GM18498 (cell line): ENCODE measurements at regions not wholly inside any gene's neighbourhood (a gene's known extent, or its start where the extent isn't known, plus 50 kb on each side); places are given as distances from the start of the nearest gene placed in this dataset.

ENCODE experiments used
- ATAC-seq: cut with Tn5 transposase; IDR thresholded peaks from one replicate; pipeline ENCODE4 v1.9.1; 2021; ENCODE audit warnings: mild to moderate bottlenecking, moderate library complexity; ENCODE audit not compliant: unreplicated experiment

DNA sequence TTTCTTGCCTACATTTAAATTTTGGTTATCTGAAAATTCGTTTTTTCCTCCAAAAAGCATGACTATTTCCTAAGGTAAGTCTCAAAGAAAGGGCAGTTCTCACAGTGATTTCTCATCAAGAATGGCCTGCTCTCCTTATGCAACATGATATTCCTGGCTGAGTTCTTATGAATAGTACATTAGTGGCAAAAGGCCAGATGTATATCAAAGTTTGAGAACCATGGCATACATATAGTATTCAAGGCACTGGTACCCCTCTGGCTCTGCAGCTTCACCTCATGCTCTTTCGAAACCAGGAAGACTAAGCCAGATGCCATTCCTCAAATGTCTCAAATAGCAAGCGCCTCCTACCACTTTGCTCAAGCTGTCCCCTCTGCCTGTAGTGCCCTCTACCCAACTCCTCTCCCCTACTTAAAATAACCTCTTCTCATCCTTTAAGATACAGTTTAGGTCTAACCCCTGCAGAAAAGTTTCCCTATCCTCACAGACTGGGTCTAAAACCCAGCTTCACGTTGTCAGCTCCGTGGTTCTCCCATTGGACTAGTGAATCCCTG, 280.3 kb downstream of the HACE1 start:
- no peak for ATAC-seq

DNA sequence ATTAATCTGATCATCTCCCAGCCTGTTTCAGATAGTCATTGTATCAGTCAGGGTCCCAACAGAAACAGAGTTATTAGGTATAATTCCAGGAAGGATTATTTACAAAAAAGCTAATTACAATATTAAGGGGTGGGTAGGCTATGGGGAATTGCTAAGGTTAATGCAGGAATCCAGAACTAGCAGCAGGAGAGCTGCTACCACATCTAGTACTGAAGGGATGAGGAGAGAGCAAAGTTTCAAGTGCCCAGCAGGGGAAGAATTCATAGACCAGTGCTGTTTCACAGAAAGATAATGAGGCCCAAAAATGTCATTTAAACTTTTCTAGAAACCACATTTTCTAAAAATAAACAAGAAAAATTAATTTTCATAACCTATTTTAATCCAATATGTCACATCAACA, 284.2 kb downstream of the HACE1 start:
- ATAC-seq = no peak

DNA sequence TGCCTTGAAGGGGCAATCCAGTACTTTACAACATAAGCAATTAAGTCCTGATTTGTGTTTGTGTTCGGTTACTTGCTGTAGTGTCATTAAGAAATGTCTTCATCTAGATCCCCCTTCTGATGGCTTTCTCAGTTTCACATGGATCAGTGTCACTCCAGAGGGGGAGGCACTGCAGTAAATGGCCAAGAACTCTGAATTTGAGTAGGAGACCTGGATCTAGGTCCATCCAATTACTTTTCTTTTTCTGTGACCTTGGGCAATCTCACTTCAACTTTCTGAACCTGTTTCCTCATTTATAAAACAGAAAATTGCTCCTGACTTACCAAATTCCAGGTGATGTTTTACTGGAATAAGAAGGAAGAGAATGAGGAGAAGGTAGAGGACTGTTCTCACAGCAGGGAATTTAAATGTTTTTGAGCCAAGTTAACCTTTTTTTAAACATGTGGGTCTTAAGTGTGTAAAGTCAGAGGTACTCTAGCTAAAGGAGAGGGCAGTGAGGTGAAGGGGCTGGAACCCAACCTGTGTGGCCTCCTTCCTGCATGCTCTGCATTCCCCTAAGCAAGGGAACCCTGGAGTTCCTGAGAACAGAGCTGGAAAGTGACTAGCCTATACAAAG, 285.5 kb downstream of the HACE1 start:
- no peak for ATAC-seq

DNA sequence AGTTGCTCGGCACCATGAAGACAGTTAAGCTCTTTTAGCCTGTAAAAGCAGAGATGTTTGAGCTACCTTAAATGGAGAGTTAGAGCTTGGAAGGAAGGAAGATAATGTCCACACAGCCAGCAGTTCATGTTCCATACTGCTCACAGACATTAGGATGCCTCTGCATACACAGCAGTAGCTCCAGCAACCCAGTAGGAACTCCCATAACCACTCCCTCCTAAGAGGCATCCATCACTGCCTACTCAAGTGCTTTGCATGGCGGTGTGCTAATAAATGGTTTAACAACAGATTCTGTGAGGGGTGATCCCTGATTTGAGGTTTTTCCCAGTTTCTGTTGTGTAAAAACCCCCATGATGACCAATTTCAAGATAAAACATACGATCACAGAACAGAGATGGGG, 286.4 kb downstream of the HACE1 start:
- ATAC-seq = no peak

DNA sequence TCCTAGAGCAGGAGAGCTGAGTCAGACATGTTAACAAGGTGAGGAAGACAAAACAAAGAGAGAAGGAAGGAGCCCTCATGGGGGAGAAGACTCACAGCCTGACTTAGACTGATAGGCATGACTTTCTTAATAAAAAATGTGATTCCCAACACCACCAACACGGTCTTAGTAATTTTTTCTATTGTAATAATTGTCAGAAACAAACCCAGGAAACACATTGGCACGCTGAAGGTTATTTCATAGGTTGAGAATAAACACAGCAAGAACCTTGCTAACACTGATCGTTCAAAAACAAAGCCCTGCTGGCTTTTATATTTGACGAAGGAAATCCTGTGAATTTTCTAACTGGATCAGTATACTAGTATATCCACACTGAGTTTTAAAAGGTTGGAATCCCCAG, 286.8 kb downstream of the HACE1 start:
- no peak for ATAC-seq

DNA sequence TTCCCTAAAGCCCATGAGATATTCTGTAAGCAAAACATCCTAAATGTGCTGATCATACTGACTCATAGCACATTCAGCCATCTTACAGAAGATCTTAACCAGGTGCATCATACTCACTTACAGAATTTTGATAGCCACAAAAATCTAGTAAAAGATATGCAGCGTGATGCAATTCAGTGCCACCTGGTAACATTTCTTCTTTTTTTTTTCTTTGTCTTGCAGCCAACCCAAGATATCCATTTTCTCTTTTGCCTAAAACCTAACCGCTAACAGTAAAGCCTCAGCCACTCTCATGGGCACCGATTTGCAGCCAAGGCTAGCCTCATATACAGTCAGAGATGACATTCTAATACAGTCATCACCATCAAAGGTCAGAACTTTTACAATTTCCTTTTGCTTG, 293.3 kb downstream of the HACE1 start:
- ATAC-seq = no peak

DNA sequence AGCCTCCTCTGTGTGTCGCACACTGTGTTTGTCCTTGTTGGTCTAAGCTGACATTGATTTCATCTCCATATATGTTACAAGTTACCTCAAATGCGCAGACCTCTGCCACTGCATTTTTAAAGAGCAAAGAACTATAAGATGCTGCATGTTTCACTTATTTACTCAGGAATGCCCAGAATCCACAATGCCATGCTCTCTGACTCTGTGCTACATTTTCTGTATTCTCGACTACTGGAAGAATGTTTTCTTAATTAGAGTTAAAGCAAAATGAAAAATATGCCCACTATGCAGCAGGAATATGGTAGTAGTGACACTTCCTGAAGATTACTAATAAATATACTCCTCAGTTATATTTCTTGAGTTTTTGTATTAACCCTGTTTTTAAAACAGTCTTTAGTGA, 296.4 kb downstream of the HACE1 start:
- ATAC-seq = no peak

DNA sequence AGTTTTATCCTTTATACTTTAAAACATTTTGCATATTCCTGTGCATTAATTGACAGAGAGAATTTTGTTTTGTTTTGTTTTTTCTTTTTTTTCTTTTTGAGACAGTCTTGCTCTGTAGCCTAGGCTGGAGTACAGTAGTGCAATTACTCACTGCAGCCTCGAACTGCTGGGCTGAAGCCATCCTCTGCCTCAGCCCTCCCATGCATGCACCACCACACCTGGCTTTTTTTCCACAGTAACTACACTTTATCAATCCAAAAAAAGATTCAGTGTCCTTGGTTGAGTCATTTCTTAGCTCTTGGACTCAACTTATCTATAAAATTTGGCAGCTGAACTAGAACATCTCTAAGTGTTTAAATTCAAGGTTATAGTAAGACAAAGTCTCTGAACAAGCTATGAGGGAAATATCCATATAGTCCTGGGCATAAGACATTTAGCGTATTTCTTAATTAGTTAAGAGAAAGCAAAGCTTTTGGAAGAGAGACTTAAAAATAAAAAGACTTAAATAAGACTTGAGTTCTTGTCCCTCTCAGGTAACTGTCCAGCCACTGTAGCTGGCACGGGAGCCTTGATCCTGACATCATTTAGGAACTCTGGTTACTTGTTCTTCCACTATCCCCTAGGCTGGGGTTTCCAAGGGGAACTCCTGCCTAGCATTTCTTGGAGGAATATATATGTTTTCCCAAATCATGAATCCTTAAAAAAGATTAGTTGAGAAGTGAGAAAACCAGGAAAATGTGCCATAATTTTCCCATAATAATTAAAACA, 300.1 kb downstream of the HACE1 start:
- no peak for ATAC-seq

DNA sequence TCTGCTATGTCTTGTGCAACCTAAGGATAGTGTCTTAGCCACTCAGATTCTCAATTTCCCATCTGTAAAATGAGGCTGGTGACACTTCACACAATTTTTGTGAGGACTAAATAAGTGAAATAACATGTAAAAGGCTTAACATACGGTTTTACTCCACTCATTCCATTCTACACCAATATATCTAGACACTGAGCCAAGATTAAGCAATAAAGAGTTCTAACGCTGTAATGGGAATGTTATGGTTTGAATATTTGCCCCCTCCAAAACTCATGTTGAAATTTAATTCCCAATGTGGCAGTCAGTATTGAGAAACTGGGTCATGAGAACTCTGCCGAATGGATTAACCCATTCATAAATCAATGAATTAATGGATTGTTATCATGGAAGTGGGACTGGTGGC, 301.0 kb downstream of the HACE1 start:
- ATAC-seq = no peak

DNA sequence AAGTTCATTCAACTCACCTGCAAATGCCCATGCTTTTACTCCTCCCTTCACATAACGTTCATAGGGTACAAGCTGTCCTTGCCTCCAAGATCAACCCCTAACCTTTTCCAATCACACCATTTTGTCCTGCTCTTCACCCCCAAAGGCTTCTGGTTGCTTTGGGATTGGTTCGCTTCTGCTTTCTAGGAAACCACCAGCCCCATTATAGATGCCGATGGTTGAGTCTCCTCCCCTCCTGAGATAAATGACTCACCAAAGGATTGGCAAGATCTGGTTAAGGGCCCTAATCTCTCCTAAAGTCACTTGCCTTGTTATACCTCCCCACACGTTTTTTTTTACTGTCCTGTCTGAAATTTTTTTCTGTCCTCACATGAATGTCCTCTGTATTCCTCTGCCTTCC, 311.4 kb downstream of the HACE1 start:
- no peak for ATAC-seq

DNA sequence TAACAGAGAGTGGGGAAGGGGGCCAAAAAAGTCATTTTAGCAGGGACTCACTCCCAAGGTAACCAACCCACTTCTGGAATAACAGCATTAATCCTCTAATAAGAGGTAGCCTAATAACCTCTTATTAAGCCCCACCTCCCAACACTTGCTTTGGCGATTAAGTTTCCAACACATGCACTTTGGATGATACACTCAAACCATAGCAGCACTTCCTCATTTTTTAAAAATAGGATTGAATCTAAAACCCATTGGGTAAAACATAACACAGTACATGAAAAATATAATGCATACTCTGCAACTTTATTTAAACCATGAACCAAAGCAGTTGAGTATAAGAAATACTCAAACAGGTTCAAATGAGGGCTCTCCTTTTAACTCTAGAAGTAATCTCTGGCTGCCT, 318.3 kb downstream of the HACE1 start:
- ATAC-seq = no peak

DNA sequence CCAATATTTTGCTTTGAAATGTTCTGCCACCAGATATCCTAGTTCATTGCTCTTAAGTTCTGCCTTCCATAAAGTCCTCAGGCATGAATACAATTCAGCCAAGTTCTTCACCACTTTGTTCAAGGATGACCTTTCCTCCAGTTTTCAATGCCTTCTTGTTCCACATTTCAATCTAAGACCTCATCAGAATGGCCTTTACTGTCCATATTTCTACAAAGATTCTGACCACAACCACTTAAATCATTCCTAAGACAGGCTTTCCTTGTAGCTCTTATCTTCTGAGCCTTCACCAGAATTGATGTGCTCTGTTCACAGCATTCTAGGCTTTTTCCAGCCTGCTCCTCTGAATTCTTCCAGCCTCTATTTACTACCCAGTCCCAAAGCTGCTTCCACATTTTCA, 319.0 kb downstream of the HACE1 start:
- no peak for ATAC-seq

DNA sequence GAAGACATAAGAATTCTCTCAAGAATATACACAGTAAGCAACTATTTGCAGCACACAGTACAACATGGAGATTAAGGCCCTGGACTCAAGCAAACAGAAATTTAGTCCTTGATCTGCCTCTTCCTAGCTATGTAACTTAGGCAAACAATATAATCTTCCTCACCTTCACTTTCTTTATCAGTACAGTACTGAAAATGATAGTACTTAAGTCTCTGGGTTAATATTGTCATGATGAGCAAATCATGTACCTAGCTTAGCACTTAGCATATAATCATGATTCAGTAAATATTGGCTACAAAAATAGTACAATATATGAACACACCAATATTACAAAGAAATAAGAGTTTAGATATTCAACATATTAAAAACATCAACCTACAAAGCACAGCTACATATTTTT, 320.5 kb downstream of the HACE1 start:
- no peak for ATAC-seq

DNA sequence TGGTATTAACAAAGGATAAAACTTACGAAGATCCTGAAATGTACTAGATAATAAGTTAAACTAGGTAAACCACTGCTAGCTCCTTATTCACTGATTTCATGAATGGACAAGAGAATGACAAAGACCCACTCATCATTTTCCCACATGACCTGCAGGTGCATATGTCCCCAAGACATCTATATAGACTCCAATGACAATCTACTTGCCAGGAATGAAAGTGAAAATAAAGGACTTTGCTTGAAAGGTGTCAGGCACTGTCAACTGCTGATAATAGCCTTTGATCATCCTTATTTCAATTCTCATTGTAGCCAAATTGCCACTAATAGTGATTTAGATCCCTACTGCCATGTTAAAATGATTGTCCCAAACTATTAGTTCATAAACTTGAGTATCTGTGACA, 321.8 kb downstream of the HACE1 start:
- ATAC-seq = no peak

DNA sequence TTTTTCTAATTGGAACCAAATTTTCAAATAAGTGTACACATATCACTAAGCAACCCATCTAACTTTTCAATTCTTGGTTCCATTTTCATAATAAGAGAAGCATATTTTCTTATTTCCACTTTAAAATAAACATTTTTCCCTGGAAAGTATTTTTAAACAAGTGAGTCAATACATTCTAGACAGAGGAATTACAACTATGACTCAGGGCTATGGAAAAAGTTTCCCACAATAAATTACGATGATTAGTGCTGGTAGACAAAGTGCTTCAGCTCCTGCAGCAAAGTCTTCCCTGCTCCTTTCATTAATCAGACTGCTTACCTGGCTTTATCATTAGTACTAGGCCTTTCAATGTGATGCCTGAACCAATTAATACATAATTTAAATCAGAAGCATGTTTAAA, 322.5 kb downstream of the HACE1 start:
- no peak for ATAC-seq

DNA sequence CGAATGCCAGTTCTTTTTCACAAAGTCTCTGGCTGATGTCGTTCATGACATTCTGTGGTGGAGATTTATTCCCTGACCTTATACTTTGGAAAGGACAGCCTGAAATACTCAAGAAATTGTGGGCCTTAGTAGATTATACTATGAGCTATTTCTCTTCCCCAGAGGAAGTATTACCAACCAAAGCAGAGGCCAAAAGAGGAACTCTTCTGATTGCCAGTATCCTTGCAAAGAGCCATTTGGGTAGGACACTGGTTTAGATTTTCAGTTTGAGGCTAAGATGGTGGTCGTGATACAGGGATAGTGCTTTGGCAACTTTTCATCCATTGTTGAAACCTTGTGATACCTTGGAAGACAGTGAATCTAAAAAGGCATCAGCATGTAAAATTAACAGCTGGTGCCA, 327.3 kb downstream of the HACE1 start:
- ATAC-seq = no peak

DNA sequence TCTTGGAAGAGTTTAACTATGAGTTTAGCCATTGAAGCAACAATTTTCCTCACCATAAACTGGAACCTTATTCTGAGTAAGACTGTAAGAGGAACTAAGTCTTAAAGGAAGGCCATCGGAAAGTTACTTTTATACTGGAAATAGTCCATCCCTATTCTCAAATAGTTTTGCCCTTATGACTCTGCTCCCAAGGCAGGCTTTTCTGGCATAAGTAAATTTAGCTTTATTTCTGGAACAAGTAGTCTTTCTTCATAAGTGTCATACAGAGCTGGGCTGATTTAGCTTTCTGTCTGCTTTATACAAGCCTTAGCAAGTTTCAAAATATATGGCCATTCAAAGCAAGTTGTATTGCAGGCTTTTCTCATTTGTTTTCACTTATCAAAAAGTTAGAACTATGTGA, 328.1 kb downstream of the HACE1 start:
- ATAC-seq = no peak

DNA sequence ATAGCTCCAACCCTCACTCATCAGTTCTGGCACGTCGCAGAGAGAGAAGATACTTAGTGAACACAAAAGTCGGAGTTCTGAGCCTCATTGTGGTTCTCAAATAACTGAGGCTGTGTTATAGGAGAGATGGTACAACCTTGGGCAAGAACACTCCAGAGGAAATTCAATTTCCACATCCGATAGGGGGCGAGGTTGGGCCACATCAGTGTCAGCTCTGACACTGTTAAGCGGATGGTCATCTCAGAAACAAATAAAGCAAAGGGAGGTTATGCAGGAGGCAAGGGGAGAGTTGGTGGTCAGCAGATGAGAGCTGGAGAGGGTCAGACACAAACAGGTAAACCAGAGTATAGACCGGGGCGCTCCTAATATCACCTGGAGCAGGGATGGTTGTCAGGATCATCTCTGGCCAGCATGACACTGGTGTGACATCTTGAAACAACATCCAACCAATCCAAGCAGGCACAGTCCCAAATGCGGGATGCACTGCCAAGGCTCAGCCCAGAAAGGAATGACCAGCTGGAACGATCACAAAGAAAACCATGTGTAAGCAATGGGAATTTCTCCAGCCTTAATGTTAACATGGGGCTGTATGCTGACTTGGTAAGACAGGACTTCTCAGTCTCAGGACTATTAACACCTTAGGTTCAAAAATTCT, 331.8 kb downstream of the HACE1 start:
- ATAC-seq = no peak

DNA sequence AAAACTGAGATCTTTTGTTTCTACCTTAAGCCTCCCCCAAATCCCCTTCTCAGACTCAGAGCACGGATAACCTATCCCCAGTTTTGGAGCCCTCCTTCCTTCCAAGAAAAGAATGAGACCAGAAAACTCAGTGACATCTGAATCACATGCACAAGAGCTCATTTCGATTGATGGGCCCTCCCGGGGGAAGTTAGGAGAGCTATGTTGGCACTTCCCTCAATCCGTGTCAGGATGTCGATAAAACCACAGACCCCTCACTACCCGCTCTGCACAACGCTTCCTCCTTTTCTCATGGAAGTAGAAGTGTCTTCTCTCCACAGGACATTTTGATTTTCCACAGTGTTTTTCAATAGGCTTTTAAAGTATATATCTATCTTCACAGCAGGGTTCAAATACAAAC, 332.4 kb downstream of the HACE1 start:
- ATAC-seq = no peak

DNA sequence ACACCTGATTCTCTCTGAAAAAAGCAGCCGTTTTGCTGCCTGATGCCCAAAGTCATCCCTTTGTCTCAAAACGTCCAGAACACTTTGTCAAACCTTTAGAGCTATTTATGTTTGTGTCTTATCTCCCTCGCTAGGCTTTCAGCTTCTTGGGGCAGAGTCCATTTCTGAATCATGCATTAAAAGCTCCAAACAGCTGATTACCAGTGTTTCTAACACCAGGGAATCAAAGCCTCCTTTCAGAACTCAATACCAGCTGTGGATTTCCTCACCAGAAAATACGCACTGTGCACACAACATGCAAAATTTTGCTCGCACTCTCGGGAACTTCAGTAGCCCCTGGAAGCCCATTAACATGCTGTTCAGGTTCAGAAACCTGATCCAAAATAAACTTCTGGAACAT, 333.3 kb downstream of the HACE1 start:
- no peak for ATAC-seq

DNA sequence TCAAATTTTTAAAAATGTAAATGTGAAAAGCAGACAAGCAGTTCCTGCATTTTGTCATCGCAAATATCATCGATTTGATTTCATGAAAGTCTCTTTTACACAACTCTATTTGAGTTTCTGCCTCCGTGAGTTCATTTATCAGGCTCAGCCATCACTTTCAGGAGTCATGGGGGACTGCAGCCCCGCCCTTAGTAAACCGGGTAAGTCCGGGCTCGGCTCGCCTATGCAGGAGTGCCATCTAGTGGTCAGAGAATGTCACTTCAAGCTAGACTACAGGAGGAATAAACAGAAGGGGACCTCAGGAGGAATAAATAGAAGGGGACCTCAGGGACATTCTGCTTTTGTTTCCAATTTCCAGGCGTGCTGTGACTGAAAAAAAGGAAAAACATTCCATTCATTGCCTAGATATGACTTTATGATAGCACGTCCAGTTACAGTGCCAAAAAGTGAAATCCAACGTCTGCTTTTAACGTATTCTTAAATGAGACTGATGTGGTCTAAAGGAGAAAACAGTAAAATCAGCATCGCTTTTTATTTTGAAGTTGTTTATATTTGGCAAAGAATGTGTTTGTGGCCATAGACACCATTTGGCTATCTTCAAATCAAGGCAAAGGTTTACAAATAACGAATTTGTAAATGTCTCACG, 333.9 kb downstream of the HACE1 start:
- ATAC-seq = peak; percentile 99

DNA sequence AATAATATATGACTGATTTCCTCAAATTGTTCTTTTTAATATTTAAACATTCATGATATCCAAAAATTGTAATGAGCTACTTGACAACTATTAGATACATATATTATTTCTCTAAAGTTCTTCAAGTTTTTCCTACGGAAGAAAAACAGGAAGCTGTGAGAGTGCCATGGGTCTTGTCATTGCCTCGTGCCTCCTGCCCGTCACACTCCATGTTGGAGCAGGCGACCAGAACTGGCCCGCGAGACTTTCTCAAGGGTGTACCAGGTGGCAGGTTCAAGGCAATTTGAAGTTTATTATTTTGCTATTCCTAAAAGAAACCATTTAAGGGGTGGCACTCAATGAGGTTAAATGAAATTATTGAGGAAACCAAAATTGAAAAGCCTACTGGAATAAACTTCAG, 337.2 kb downstream of the HACE1 start:
- no peak for ATAC-seq
